ENCODE measurements at regions not wholly inside any gene's neighbourhood (a gene's known extent, or its start where the extent isn't known, plus 50 kb on each side); places are given as distances from the start of the nearest gene placed in this dataset.
A peak's percentile ranks its signal among the peaks of the same experiment; 100 is the strongest.

DNA sequence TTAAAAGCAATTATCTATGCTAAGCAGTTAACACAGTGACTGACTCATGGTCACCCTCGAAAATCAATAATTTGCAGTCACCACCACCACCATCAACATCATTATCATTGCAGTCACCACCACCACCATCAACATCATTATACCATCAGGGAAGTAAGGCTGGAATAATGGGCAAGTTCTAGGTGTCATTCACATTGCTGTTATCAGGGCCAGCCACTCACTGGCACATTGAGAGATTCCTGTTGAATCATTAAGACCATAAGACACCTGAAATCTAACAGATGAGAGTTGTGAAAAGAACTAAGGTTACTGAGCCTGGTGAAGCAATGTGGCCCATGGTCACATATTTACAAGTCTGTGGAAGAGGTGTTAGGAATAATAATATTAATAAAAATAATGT lies 247.7 kb upstream of the BOD1L1 start:
- H3K79me2 ChIP-seq: peaks cover 23% of the 10 kb centered on the region
- H3K27ac ChIP-seq: no peak overlapping the region
- no peak overlapping the region for H3K4me3 ChIP-seq (ENCODE audit: low read depth, low read length)
- TF ChIP-seq, protein P1, sequence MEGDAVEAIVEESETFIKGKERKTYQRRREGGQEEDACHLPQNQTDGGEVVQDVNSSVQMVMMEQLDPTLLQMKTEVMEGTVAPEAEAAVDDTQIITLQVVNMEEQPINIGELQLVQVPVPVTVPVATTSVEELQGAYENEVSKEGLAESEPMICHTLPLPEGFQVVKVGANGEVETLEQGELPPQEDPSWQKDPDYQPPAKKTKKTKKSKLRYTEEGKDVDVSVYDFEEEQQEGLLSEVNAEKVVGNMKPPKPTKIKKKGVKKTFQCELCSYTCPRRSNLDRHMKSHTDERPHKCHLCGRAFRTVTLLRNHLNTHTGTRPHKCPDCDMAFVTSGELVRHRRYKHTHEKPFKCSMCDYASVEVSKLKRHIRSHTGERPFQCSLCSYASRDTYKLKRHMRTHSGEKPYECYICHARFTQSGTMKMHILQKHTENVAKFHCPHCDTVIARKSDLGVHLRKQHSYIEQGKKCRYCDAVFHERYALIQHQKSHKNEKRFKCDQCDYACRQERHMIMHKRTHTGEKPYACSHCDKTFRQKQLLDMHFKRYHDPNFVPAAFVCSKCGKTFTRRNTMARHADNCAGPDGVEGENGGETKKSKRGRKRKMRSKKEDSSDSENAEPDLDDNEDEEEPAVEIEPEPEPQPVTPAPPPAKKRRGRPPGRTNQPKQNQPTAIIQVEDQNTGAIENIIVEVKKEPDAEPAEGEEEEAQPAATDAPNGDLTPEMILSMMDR (IDR thresholded peaks at IDR 0.05): no peak
- H3K4me1 ChIP-seq: peaks cover 12% of the 10 kb centered on the region
- H3K27me3 ChIP-seq (ENCODE audit: control insufficient read depth, insufficient read depth, low read length): no peaks in the 10 kb centered on the region
- H3K4me2 ChIP-seq (ENCODE audit: low read length): no peak overlapping the region
- H2AFZ ChIP-seq: no peak overlapping the region
- H3K36me3 ChIP-seq (ENCODE audit: control insufficient read depth, insufficient read depth, low read length): no peaks in the 10 kb centered on the region
- no peaks in the 10 kb centered on the region for H3K9me3 ChIP-seq (ENCODE audit: control insufficient read depth, low read length)
- no peak overlapping the region for H3K9ac ChIP-seq

DNA sequence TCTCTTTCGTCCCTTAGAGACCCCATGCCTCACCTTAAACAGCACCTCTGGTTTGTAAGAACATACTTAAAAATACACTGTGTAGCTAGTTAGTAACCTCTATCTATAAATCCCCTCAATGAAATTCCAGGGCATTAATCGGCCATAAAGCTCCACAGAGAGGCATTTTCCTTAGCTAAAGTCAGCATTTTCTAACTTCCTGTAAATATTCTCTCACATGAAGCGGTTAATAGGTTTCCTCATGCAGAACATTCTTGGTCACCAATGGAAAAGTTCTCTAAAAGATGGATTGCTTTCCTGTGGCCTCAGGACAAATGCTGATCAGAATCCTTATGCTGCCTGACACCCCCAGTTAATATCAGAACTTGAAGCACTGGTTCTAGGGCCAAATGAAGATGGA lies 248.6 kb upstream of the BOD1L1 start:
- no peak overlapping the region for H3K4me2 ChIP-seq (ENCODE audit: low read length)
- no peaks in the 10 kb centered on the region for H3K36me3 ChIP-seq (ENCODE audit: control insufficient read depth, insufficient read depth, low read length)
- no peak overlapping the region for H3K27ac ChIP-seq
- peaks cover 12% of the 10 kb centered on the region for H3K4me1 ChIP-seq
- H2AFZ ChIP-seq: no peak overlapping the region
- no peak overlapping the region for H3K4me3 ChIP-seq (ENCODE audit: low read depth, low read length)
- TF ChIP-seq, protein P1 (IDR thresholded peaks at IDR 0.05): no peak
- H3K9me3 ChIP-seq (ENCODE audit: control insufficient read depth, low read length): no peaks in the 10 kb centered on the region
- peaks cover 22% of the 10 kb centered on the region for H3K79me2 ChIP-seq
- H3K27me3 ChIP-seq (ENCODE audit: control insufficient read depth, insufficient read depth, low read length): no peaks in the 10 kb centered on the region
- no peak overlapping the region for H3K9ac ChIP-seq

DNA sequence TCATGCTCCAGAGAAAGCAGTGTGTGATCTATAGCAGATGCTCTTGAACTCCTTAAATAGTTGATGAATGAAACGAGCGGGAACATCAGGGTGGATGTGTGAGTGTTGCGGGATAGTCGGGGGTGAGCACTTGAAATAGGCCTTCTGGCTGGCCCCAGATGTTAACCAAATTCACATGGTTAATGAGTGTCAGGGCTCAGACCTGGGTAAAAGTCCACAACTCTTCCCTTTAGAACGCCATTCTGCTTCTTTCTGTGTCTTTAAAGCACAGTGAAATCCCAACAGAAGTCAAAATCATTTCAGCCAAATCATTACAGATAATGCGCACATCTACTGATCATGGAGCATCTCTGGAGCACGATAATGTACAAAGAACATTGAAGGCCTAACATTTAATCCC lies 249.4 kb upstream of the BOD1L1 start:
- no peaks in the 10 kb centered on the region for H3K27me3 ChIP-seq (ENCODE audit: control insufficient read depth, insufficient read depth, low read length)
- H2AFZ ChIP-seq: no peak overlapping the region
- no peak overlapping the region for H3K4me3 ChIP-seq (ENCODE audit: low read depth, low read length)
- TF ChIP-seq, protein P1 (IDR thresholded peaks at IDR 0.05): no peak
- H3K27ac ChIP-seq: no peak overlapping the region
- no peak overlapping the region for H3K9ac ChIP-seq
- no peaks in the 10 kb centered on the region for H3K9me3 ChIP-seq (ENCODE audit: control insufficient read depth, low read length)
- H3K4me1 ChIP-seq: peaks cover 14% of the 10 kb centered on the region
- H3K36me3 ChIP-seq (ENCODE audit: control insufficient read depth, insufficient read depth, low read length): no peaks in the 10 kb centered on the region
- no peak overlapping the region for H3K4me2 ChIP-seq (ENCODE audit: low read length)
- peaks cover 23% of the 10 kb centered on the region for H3K79me2 ChIP-seq

DNA sequence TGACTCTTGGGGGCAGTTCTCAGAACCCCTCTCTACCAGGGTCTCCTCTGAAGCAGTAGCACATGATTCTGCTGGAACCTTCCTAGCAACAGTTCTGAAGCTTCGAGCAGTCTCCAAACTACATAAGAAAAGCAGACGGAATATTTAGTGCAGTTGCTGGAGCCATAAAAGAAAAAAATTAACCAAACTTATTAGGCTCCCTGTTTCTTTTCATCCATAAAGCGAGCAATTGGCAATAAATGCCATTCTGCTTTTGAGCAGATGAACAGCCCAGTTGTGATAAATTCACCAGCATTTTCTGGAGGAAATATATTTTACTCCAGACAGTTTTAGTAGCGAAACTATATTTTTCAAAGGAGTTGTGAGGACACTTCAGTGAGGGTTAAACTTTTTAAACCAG lies 250.1 kb upstream of the BOD1L1 start:
- Histone ChIP-seq H3K4me3 (ENCODE audit: low read depth, low read length) (no peak overlapping the region), H2AFZ (no peak overlapping the region), H3K27me3 (ENCODE audit: control insufficient read depth, insufficient read depth, low read length) (no peaks in the 10 kb centered on the region), H3K9ac (no peak overlapping the region), H3K27ac (no peak overlapping the region), H3K4me2 (ENCODE audit: low read length) (no peak overlapping the region), H3K9me3 (ENCODE audit: control insufficient read depth, low read length) (no peaks in the 10 kb centered on the region), H3K4me1 (peaks cover 15% of the 10 kb centered on the region), H3K36me3 (ENCODE audit: control insufficient read depth, insufficient read depth, low read length) (no peaks in the 10 kb centered on the region), H3K79me2 (peaks cover 27% of the 10 kb centered on the region)
- TF ChIP-seq, protein P1 (IDR thresholded peaks at IDR 0.05): no peak

DNA sequence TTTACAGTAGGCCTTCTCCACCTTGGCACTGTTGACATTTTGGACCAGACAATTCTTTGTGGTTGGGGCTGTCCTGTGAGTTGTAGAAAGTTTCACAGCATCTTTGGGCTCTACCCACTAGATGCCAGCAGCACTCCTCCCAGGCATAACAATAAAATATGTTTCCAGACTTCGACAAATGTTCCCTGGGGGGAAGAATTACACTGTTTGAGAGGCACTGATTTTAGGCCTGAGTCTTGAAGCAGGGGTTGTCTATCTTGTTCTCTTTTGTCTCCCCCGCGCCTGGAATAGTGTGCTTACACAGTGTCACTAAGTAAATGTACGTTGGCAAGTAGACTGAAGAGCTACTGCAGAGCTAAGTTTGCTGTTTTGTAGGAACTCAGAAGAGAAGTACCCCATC lies 254.4 kb upstream of the BOD1L1 start:
- Histone ChIP-seq H3K9ac (no peak overlapping the region), H2AFZ (no peak overlapping the region), H3K27me3 (ENCODE audit: control insufficient read depth, insufficient read depth, low read length) (no peaks in the 10 kb centered on the region), H3K4me3 (ENCODE audit: low read depth, low read length) (no peak overlapping the region), H3K36me3 (ENCODE audit: control insufficient read depth, insufficient read depth, low read length) (no peaks in the 10 kb centered on the region), H3K79me2 (peaks cover 24% of the 10 kb centered on the region), H3K4me1 (peaks cover 8% of the 10 kb centered on the region), H3K4me2 (ENCODE audit: low read length) (no peak overlapping the region), H3K9me3 (ENCODE audit: control insufficient read depth, low read length) (no peaks in the 10 kb centered on the region), H3K27ac (peak overlapping the region; percentile 49)
- TF ChIP-seq, protein P1 (IDR thresholded peaks at IDR 0.05): no peak
